GM18502 (cell line): ENCODE measurements at regions not wholly inside any gene's neighbourhood (a gene's known extent, or its start where the extent isn't known, plus 50 kb on each side); places are given as distances from the start of the nearest gene placed in this dataset.

Experiments
- ATAC-seq: cut with Tn5 transposase; IDR thresholded peaks from one replicate; pipeline ENCODE4 v1.9.1; 2021; ENCODE audit warnings: mild to moderate bottlenecking; ENCODE audit not compliant: unreplicated experiment, poor library complexity

- no peak for ATAC-seq
Measured at GRCh38 chr11:90845799-90846198, 623.0 kb upstream of the CHORDC1 start.

- ATAC-seq = no peak
Measured at GRCh38 chr11:90845126-90845525, 622.3 kb upstream of the CHORDC1 start.

DNA sequence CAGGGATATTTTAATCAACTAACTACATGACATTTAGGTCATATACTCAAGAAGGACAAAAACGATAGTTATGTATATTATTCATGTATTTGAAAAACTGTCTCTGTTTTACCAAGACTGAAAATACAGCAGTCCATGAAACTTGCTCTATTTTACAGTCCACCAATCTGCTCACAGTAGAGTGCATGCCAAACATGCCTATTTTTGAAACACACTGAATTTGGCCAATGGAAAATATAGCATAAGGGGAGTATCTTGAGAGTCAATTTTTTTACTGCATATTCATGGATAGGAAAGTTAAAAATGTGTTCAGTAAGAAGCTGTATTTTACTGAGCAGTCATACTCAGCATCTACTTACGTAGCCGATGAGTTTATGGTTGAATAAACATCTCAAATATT is 621.2 kb upstream of the CHORDC1 start:
- ATAC-seq = no peak

- ATAC-seq = no peak
Measured at GRCh38 chr11:90842681-90843080, 619.8 kb upstream of the CHORDC1 start.

- ATAC-seq = no peak
Measured at GRCh38 chr11:90840071-90840470, 617.2 kb upstream of the CHORDC1 start.

- ATAC-seq = no peak
Measured at GRCh38 chr11:90836031-90836430, 613.2 kb upstream of the CHORDC1 start.

DNA sequence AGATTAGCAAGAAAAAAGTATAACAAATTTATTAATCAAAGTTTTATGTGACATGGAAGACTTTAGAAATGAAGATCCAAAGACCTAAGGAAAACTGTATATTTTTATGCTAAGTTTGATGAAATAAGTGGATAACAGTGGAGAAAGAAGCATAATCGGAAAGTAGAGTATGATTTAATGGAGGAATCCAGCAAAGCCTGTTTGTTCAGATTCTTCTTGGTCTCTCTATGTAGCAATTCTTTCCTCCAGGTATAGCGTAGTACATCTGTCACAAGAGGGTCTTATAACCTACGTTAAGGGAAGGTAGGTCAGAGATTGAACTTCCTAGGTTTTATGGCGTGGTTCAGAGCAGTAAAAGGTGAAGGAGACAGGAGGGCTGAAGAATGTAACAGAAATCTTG is 600.6 kb upstream of the CHORDC1 start:
- ATAC-seq = no peak

GRCh38 chr11:90822996-90823395 is 600.1 kb upstream of the CHORDC1 start:
- no peak for ATAC-seq

GRCh38 chr11:90818196-90818745 is 595.4 kb upstream of the CHORDC1 start:
- no peak for ATAC-seq

DNA sequence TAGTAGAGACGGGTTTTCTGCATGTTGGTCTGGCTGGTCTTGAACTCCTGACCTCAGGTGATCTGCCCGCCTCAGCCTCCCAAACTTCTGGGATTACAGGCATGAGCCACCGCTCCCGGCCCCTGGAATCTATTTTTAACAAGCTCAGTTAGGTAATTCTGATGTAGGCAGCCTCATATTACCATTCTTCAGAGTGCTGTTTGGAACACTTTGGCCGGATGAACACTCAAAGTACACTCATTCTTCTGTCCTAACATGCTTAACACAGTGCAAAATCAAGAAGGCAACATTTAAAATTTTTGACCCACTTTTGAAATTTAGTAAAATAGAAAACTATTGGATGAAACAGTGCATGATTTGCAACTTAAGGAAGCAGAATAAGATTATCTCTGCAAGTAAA is 586.7 kb upstream of the CHORDC1 start:
- ATAC-seq = no peak

- no peak for ATAC-seq
Measured at GRCh38 chr11:90805172-90805571, 582.3 kb upstream of the CHORDC1 start.

DNA sequence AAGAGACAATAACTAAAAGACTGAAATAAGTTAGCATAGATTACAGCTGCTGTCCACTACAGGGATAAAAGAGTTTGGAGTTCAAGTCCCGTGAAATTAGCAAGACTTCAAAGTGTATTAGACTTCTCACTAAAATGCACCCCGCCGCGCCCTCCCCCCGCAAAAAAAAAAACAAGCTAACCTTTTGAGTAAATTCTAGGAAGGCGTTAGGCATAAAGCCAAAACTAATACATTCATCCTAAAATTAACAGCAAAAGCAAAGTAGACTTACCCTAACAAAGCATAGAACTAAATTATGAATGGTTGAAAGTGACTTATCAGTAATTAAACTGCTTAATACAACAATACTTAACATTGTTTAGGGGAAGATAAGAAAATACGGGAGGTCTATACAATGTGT is 581.0 kb upstream of the CHORDC1 start:
- ATAC-seq = no peak

DNA sequence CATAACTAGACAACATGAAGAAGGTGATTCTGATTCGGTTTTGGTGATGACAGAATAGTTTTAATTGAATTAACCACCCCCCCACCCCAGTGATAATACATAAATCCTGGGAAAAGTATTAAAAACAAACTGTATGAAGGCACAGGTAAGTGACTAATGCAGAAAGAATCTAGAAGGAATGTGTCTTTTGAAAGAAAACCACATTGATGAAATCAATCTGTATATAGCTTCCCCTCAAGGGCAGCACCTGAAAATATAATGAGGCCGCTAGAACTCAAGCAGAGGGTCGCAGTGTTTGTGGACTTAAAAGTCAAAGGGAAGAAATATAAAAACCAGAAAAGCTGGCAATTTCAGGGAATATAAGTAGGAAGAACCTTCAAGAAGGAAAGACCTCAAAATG is 580.5 kb upstream of the CHORDC1 start:
- ATAC-seq = no peak

GRCh38 chr11:90798769-90799168 is 575.9 kb upstream of the CHORDC1 start:
- ATAC-seq = no peak

DNA sequence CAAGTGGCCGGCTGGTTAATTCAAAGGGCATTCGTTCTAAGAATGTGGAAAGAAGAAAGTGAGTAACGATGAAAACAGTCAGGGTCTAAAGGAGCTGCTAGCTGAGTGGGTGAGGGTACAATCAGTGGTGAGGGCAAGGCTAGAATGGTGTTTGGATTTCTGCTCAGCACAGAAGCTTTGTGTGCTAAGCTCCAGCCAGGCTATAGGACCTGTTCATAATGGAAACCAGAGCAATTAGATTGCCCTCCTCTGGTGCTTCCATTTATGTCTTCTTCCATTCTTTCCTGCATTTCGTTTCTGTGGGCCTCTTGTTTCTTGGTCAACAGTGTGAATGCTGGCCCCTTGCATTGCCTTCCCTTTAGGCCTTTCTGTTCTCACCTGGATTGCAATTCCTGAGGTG is 572.9 kb upstream of the CHORDC1 start:
- no peak for ATAC-seq

DNA sequence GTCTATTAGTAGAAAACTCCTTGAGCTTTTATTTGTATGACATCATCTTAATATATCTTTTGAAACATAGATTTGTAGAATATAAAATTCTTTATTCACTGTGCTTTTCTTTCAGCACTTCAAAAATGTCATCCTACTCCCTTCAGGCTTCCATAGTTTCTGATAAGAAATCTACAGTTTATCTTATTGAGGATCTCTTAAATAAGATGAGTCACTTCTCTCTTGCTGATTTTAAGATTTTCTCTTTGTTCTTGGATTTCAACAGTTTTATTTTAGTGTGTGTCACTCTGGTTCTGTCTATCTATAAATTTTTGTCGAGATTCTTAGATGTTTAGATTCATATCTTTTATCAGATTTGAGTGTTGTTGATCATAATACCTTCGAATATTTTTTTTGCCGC is 566.1 kb upstream of the CHORDC1 start:
- ATAC-seq = no peak

DNA sequence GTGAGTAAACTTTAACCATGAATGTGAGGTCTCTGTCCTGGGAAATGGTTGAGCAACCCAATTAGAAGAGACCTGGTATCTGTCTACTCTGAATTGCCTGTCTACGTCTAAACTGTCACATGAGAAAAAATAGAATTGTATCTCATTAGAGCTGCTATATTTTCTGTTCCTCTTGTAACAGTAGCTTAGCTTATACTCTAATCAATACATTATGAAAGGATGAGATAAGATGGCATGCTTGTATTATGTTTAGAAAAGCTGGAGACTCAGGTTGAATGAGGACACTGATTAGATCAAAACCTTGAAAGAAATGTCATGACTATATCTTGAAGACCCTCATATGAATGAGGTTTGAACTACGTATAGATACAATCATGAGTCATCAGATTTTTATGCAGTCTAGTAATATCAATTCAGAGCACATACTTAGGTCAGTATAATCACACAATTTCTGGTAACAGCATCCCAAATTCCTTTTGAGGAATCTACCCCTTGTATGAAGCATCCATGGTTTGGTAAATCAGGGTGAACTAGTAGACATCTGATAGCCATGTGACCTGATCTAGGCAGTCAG is 561.5 kb upstream of the CHORDC1 start:
- ATAC-seq = no peak

DNA sequence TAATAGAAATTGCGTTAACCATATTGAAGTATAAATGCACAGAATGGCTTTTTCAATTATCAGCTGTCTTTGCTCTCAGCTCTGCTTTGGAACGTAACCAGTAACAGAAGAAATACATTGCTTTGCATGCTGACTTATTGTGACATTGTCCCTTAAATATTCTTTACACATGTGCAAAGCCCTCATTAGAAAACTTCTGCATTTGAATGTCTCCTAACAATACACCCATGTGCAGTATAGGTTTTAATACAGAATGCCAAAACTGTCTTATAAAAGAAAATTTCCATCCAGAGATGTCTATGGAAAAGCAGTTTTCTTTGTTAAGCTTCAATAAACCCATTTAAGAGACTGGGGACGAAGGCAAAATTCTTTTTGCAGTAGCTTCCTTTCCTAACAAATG is 560.3 kb upstream of the CHORDC1 start:
- ATAC-seq = no peak

- ATAC-seq = no peak
Measured at GRCh38 chr11:90779098-90779497, 556.2 kb upstream of the CHORDC1 start.

GRCh38 chr11:90775567-90776165 is 552.8 kb upstream of the CHORDC1 start:
- no peak for ATAC-seq

- no peak for ATAC-seq
Measured at GRCh38 chr11:90774727-90775566, 552.1 kb upstream of the CHORDC1 start.
